B cell (primary cell): ENCODE measurements at regions not wholly inside any gene's neighbourhood (a gene's known extent, or its start where the extent isn't known, plus 50 kb on each side); places are given as distances from the start of the nearest gene placed in this dataset.

Source experiments
- ATAC-seq: fragments of 200-7000 bp; cut with Tn5 transposase; one replicate; pipeline ENCODE4 v1.10.0; 2021; ENCODE audit warnings: low read depth, mild to moderate bottlenecking, moderate number of reproducible peaks, moderate library complexity
- CTCF ChIA-PET: fragments of 350-600 bp; sonication (Branson Sonifier 250); formaldehyde crosslinking; loops from one replicate; lab custom pipeline; 2021; ENCODE audit warnings: antibody characterized with exemption, inconsistent platforms; lab: Charles Lee
- POLR2A ChIA-PET: fragments of 350-600 bp; sonication (Branson Sonifier 250); formaldehyde crosslinking; loops from one replicate; lab custom pipeline; 2021; ENCODE audit warnings: antibody characterized with exemption; lab: Charles Lee
- DNase-seq: peaks from one replicate; pipeline ENCODE4 v3.0.0; 2013
- H2AFZ ChIP-seq: 2 replicates; pipeline ENCODE4 v1.6.1; 2012; ENCODE audit warnings: mild to moderate bottlenecking, low read depth, low read length; ENCODE audit not compliant: insufficient read depth, poor library complexity, severe bottlenecking
- H3K27ac ChIP-seq, 2 donors: 1 replicate in 1 of 2; 2 replicates in 1 of 2; pipeline ENCODE4 v1.5.1; 2012 to 2013; ENCODE audit warnings: low read length in 2 of 2, mild to moderate bottlenecking in 2 of 2, moderate library complexity in 1 of 2
- H3K27me3 ChIP-seq, 4 experiments: fragments of 200-600 bp in 1 of 4; sonication (generic) in 1 of 4; replicated peaks in 1 of 4; 1 replicate in 2 of 4; 2 replicates in 2 of 4; pipeline versions ENCODE4 v1.6.1 to v1.7.0; 2013 to 2016; ENCODE audit warnings: low read length in 3 of 4, mild to moderate bottlenecking in 2 of 4, mixed read lengths in 1 of 4, moderate library complexity in 1 of 4; ENCODE audit not compliant: insufficient read depth in 4 of 4, control insufficient read depth in 3 of 4; ENCODE audit errors: control extremely low read depth in 1 of 4
- H3K36me3 ChIP-seq, 2 experiments: replicated peaks in 1 of 2; 1 replicate in 1 of 2; 2 replicates in 1 of 2; pipeline versions ENCODE4 v1.6.1 to v1.7.1; 2013; ENCODE audit warnings: low read length in 1 of 2; ENCODE audit not compliant: insufficient read depth in 2 of 2, control insufficient read depth in 1 of 2; ENCODE audit errors: control extremely low read depth in 1 of 2, extremely low read depth in 1 of 2
- H3K4me1 ChIP-seq, 2 donors: fragments of 200-600 bp in 1 of 2; sonication (generic) in 1 of 2; 1 replicate in 1 of 2; 2 replicates in 1 of 2; pipeline versions ENCODE4 v1.5.1 to v1.6.1; 2013 to 2017; ENCODE audit warnings: low read length in 2 of 2; ENCODE audit not compliant: control insufficient read depth in 2 of 2, insufficient read depth in 2 of 2
- H3K4me2 ChIP-seq: replicated peaks from 2 replicates; pipeline ENCODE3; 2012; ENCODE audit warnings: mild to moderate bottlenecking, low read depth, low read length; ENCODE audit not compliant: poor library complexity, severe bottlenecking
- H3K4me3 ChIP-seq, 5 experiments: fragments of 200-600 bp in 1 of 5; sonication (generic) in 1 of 5; 1 replicate in 3 of 5; 2 replicates in 2 of 5; pipeline versions ENCODE4 v1.5.1 to v1.7.0; 2011 to 2016; ENCODE audit warnings: low read length in 4 of 5, mild to moderate bottlenecking in 4 of 5, low read depth in 2 of 5, control low read depth in 1 of 5, moderate library complexity in 1 of 5; ENCODE audit not compliant: insufficient read depth in 1 of 5; ENCODE audit errors: control extremely low read depth in 1 of 5, extremely low read depth in 1 of 5
- H3K79me2 ChIP-seq: fragments of 200-600 bp; sonication (generic); one replicate; pipeline ENCODE4 v1.6.0; 2016; ENCODE audit warnings: low read length; ENCODE audit not compliant: control insufficient read depth, insufficient read depth
- H3K9ac ChIP-seq: fragments of 200-600 bp; sonication (generic); 2 replicates; pipeline ENCODE4 v1.6.1; 2017; ENCODE audit warnings: mild to moderate bottlenecking, low read length, moderate library complexity
- H3K9me3 ChIP-seq, 3 donors: one replicate each; pipeline versions ENCODE4 v1.6.1 to v1.7.1; 2013; ENCODE audit warnings: low read length in 2 of 3; ENCODE audit not compliant: control insufficient read depth in 2 of 3, insufficient read depth in 1 of 3; ENCODE audit errors: control extremely low read depth in 1 of 3
- H4K20me1 ChIP-seq: 2 replicates; pipeline ENCODE4 v1.6.0; 2012; ENCODE audit warnings: mild to moderate bottlenecking, low read length; ENCODE audit not compliant: insufficient read depth, control insufficient read depth, poor library complexity, severe bottlenecking
- H3K27ac Mint-ChIP-seq: one replicate; pipeline ENCODE4 v1.8.0; 2021; ENCODE audit warnings: mixed read lengths
- H3K27me3 Mint-ChIP-seq: one replicate; pipeline ENCODE4 v1.8.0; 2021; ENCODE audit warnings: mixed read lengths
- H3K4me1 Mint-ChIP-seq: one replicate; pipeline ENCODE4 v1.8.0; 2021; ENCODE audit warnings: mixed read lengths
- H3K4me3 Mint-ChIP-seq: one replicate; pipeline ENCODE4 v1.8.0; 2021; ENCODE audit warnings: mixed read lengths
- H3K9me3 Mint-ChIP-seq: one replicate; pipeline ENCODE4 v1.8.0; 2022; ENCODE audit warnings: mixed read lengths; ENCODE audit not compliant: insufficient read depth
- EZH2 ChIP-seq: IDR thresholded peaks from 2 replicates; pipeline ENCODE4 v1.6.1; 2012; ENCODE audit warnings: borderline replicate concordance, low read depth, mild to moderate bottlenecking, moderate library complexity, low read length; ENCODE audit not compliant: insufficient read depth, poor library complexity, severe bottlenecking
- WGBS: methylation state at CpG from one replicate; pipeline ENCODE4 v1.1.5; 2013; ENCODE audit warnings: missing lambda C conversion rate; ENCODE audit not compliant: insufficient coverage; 5-methylcytosine and 5-hydroxymethylcytosine counted together
- intact Hi-C: fragments of 100-400 bp; cut with micrococcal nuclease; formaldehyde crosslinking; loops from one replicate; pipeline ENCODE4 v1.10.0; 2022
- TF ChIP-seq, protein P1 (sequence below): fragments of 200-600 bp; IDR thresholded peaks from one replicate; pipeline ENCODE4 v1.8.0; 2022; ENCODE audit warnings: antibody characterized with exemption, mild to moderate bottlenecking

- TF ChIP-seq, protein P1, sequence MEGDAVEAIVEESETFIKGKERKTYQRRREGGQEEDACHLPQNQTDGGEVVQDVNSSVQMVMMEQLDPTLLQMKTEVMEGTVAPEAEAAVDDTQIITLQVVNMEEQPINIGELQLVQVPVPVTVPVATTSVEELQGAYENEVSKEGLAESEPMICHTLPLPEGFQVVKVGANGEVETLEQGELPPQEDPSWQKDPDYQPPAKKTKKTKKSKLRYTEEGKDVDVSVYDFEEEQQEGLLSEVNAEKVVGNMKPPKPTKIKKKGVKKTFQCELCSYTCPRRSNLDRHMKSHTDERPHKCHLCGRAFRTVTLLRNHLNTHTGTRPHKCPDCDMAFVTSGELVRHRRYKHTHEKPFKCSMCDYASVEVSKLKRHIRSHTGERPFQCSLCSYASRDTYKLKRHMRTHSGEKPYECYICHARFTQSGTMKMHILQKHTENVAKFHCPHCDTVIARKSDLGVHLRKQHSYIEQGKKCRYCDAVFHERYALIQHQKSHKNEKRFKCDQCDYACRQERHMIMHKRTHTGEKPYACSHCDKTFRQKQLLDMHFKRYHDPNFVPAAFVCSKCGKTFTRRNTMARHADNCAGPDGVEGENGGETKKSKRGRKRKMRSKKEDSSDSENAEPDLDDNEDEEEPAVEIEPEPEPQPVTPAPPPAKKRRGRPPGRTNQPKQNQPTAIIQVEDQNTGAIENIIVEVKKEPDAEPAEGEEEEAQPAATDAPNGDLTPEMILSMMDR: no peak
- TF ChIP-seq EZH2: no peak
- no peaks in the 10 kb centered on the region for H3K79me2 ChIP-seq
- H3K4me1 ChIP-seq: no peaks in the 10 kb centered on the region
- no CpG with 5 or more reads among the region's 1 CpG for WGBS
- H3K4me3 ChIP-seq: no peak overlapping the region
- no peaks in the 10 kb centered on the region for H4K20me1 ChIP-seq
- Mint-ChIP-seq H3K9me3 (no peaks in the 10 kb centered on the region), H3K27ac (no peak overlapping the region), H3K4me1 (no peaks in the 10 kb centered on the region), H3K27me3 (no peaks in the 10 kb centered on the region), H3K4me3 (no peak overlapping the region)
- H3K36me3 ChIP-seq: no peaks in the 10 kb centered on the region
- no peaks in the 10 kb centered on the region for H3K27me3 ChIP-seq
- H2AFZ ChIP-seq: no peak overlapping the region
- DNase-seq: no peak
- H3K4me2 ChIP-seq: no peak overlapping the region
- no peak overlapping the region for H3K9ac ChIP-seq
- H3K9me3 ChIP-seq: peaks cover 0 to 1% (median 0%) of the 10 kb centered on the region in 3 donors
- CTCF ChIA-PET: no interaction called here
- no peak for ATAC-seq
- intact Hi-C loops: no loop called here
- POLR2A ChIA-PET: no interaction called here
- H3K27ac ChIP-seq: no peak overlapping the region
These were observed 168.8 kb upstream of the PDE4B start for GRCh38 chr1:65623895-65624294.

DNA sequence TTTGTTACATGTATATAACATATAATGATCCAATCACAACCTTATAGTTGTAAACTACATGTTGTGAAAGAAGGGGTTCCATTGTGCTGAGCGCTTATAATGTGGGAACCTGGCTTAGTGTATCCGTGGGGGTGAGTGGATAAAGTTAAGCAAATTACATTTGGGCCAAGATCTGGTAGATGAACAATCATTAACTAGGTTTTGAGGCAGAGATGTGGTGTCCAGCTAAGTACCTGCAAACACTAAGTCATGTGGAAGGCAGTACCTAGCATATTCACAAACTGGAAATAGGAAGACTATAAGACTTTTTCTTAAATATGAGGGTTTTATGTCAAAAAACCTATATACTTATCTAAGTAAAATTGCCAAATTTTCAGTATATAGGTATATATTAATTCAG is 167.2 kb upstream of the PDE4B start:
- ATAC-seq: no peak
- CTCF ChIA-PET: no interaction called here

More for the DNA sequence above, 167.2 kb upstream of the PDE4B start:
- H3K4me2 ChIP-seq: no peak overlapping the region
- H3K79me2 ChIP-seq: no peaks in the 10 kb centered on the region
- H3K27ac Mint-ChIP-seq: no peak overlapping the region
- H3K27me3 Mint-ChIP-seq: no peaks in the 10 kb centered on the region
- H3K9me3 Mint-ChIP-seq: no peaks in the 10 kb centered on the region
- WGBS: 100% methylated on average over 1 of the region's 2 CpGs
- no peak overlapping the region for H3K27ac ChIP-seq
- no peak overlapping the region for H3K4me3 Mint-ChIP-seq
- H3K4me1 ChIP-seq: no peaks in the 10 kb centered on the region
- no peaks in the 10 kb centered on the region for H4K20me1 ChIP-seq
- intact Hi-C loops: no loop called here
- H3K9me3 ChIP-seq: peaks cover 0 to 1% (median 0%) of the 10 kb centered on the region in 3 donors
- H3K36me3 ChIP-seq: no peaks in the 10 kb centered on the region
- no peaks in the 10 kb centered on the region for H3K27me3 ChIP-seq
- H3K4me1 Mint-ChIP-seq: no peaks in the 10 kb centered on the region
- no peak overlapping the region for H3K4me3 ChIP-seq
- POLR2A ChIA-PET: no interaction called here
- no peak overlapping the region for H2AFZ ChIP-seq
- H3K9ac ChIP-seq: no peak overlapping the region
- DNase-seq: no peak
- TF ChIP-seq EZH2: no peak
- TF ChIP-seq, protein P1: no peak
